Neuronal stem cell (in vitro differentiated cells): ENCODE measurements at regions not wholly inside any gene's neighbourhood (a gene's known extent, or its start where the extent isn't known, plus 50 kb on each side); places are given as distances from the start of the nearest gene placed in this dataset.
A peak's percentile ranks its signal among the peaks of the same experiment; 100 is the strongest.
"Not testable (repeated sequence)": the region's sequence is repeated elsewhere in the genome, so short reads cannot be mapped to it uniquely, and the experiment has no call there.

Source experiments
- DNase-seq: peaks from one replicate; pipeline ENCODE4 v3.0.0-alpha.2; 2013; ENCODE audit warnings: low spot score
- H2AFZ ChIP-seq: one replicate; pipeline ENCODE4 v1.6.1; 2013; ENCODE audit warnings: mild to moderate bottlenecking, low read length, inconsistent platforms
- H2AK5ac ChIP-seq: 2 replicates; pipeline ENCODE4 v1.6.1; 2013; ENCODE audit warnings: low read depth, mild to moderate bottlenecking, inconsistent platforms, low read length, moderate library complexity, mixed read lengths
- H2BK120ac ChIP-seq: 2 replicates; pipeline ENCODE4 v1.6.1; 2013; ENCODE audit warnings: low read depth, mild to moderate bottlenecking, inconsistent platforms, low read length, moderate library complexity, mixed read lengths
- H2BK12ac ChIP-seq: one replicate; pipeline ENCODE4 v1.6.1; 2013; ENCODE audit warnings: low read length, inconsistent platforms
- H2BK15ac ChIP-seq: 2 replicates; pipeline ENCODE4 v1.6.1; 2013; ENCODE audit warnings: mild to moderate bottlenecking, low read length, inconsistent platforms, mixed read lengths
- H2BK5ac ChIP-seq: one replicate; pipeline ENCODE4 v1.6.1; 2013; ENCODE audit warnings: inconsistent platforms, mild to moderate bottlenecking, low read length, moderate library complexity
- H3K14ac ChIP-seq: one replicate; pipeline ENCODE4 v1.6.1; 2013; ENCODE audit warnings: low read length, inconsistent platforms
- H3K18ac ChIP-seq: 2 replicates; pipeline ENCODE4 v1.6.1; 2013; ENCODE audit warnings: low read length, inconsistent platforms
- H3K23ac ChIP-seq: 2 replicates; pipeline ENCODE4 v1.6.1; 2013; ENCODE audit warnings: low read depth, mild to moderate bottlenecking, mixed read lengths, low read length, inconsistent platforms; ENCODE audit not compliant: poor library complexity
- H3K27ac ChIP-seq: replicated peaks from 3 replicates; pipeline ENCODE4 v1.5.1; 2013; ENCODE audit warnings: low read length, inconsistent platforms
- H3K27me3 ChIP-seq, 3 experiments: 2 replicates each; pipeline ENCODE4 v1.6.1; 2013; ENCODE audit warnings: low read length in 3 of 3, mild to moderate bottlenecking in 2 of 3, inconsistent platforms in 1 of 3, low read depth in 1 of 3, mixed read lengths in 1 of 3, moderate library complexity in 1 of 3; ENCODE audit not compliant: control insufficient read depth in 3 of 3, insufficient read depth in 3 of 3
- H3K36me3 ChIP-seq, 2 donors: replicated peaks in 1 of 2; 2 replicates each; pipeline ENCODE4 v1.6.1; 2013; ENCODE audit warnings: low read length in 2 of 2; ENCODE audit not compliant: control insufficient read depth in 2 of 2, insufficient read depth in 2 of 2
- H3K4ac ChIP-seq: 2 replicates; pipeline ENCODE4 v1.6.1; 2013; ENCODE audit warnings: inconsistent platforms, mild to moderate bottlenecking, low read length, moderate library complexity
- H3K4me1 ChIP-seq, 2 donors: 1 replicate in 1 of 2; 2 replicates in 1 of 2; pipeline ENCODE4 v1.6.1; 2013; ENCODE audit warnings: low read length in 2 of 2, low read depth in 1 of 2; ENCODE audit not compliant: control insufficient read depth in 2 of 2, insufficient read depth in 1 of 2
- H3K4me2 ChIP-seq: one replicate; pipeline ENCODE4 v1.6.1; 2013; ENCODE audit warnings: mild to moderate bottlenecking, low read length, inconsistent platforms; ENCODE audit not compliant: insufficient read depth, poor library complexity, severe bottlenecking
- H3K4me3 ChIP-seq, 2 donors: 2 replicates each; pipeline ENCODE4 v1.5.1; 2013; ENCODE audit warnings: low read length in 2 of 2, mild to moderate bottlenecking in 2 of 2, inconsistent platforms in 1 of 2, moderate library complexity in 1 of 2
- H3K79me1 ChIP-seq: one replicate; pipeline ENCODE4 v1.6.1; 2013; ENCODE audit warnings: low read depth, mild to moderate bottlenecking, inconsistent platforms, low read length, moderate library complexity
- H3K9ac ChIP-seq: one replicate; pipeline ENCODE4 v1.6.1; 2013; ENCODE audit warnings: mild to moderate bottlenecking, low read depth, low read length, inconsistent platforms; ENCODE audit not compliant: poor library complexity
- H3K9me3 ChIP-seq, 2 donors: replicated peaks in 1 of 2; 2 replicates each; pipeline versions ENCODE3 to v1.6.1; 2013; ENCODE audit warnings: low read length in 2 of 2, mild to moderate bottlenecking in 2 of 2, inconsistent platforms in 1 of 2, low read depth in 1 of 2, mixed read lengths in 1 of 2, moderate library complexity in 1 of 2; ENCODE audit not compliant: control insufficient read depth in 2 of 2, insufficient read depth in 1 of 2
- H4K8ac ChIP-seq: one replicate; pipeline ENCODE4 v1.6.1; 2013; ENCODE audit warnings: low read depth, mild to moderate bottlenecking, inconsistent platforms, low read length, moderate library complexity
- H4K91ac ChIP-seq: one replicate; pipeline ENCODE4 v1.6.1; 2013; ENCODE audit warnings: low read length, low read depth, mild to moderate bottlenecking, inconsistent platforms; ENCODE audit not compliant: poor library complexity
- whole genome bisulfite sequencing, 2 donors: extraction: QIAGEN DNeasy Blood & Tissue Kit; methylation state at CpG; one replicate each; pipeline ENCODE4 v1.1.7; 2013; ENCODE audit warnings: missing lambda C conversion rate in 2 of 2, mixed read lengths in 1 of 2; ENCODE audit not compliant: insufficient read length in 2 of 2, insufficient replicate concordance in 1 of 2; ENCODE audit errors: extremely low coverage in 2 of 2; 5-methylcytosine and 5-hydroxymethylcytosine counted together

DNA sequence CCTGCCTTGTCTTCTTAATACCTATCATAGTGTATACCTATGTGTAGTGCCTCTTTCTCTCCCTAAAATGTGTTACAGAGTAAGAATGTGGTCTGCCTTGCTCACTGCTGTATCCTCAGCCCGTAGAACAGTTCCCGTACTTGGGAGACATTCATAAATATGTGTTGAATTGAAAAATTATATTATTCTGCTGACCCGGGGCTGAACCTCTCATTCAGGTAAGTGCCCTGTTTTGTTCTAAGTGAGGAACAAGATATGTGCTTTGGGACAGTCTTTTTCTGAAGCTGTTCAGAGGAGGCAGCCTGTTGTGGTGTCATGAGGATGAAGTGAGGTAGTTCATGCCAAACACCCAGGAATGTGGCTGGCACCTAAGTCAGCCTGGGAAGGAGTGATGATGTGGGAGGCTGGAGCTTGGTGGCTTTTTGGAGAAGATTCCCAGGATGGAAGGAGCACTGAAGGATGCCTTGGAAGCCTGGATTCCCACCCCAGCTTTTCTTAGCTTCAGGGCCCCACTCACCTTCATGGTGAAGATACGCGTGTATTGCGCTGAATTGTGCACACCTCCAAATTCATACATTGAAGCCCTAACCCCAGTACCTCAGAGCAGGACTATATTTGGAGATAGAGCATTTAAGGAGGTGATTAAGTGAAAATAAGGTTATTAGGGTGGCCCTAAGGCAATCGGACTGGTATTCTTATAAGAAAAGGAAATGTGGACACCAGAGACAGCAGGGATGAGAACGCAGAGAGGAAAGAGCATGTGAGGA is 166.3 kb downstream of the DDX1 start:
- WGBS, 2 donors, result no CpG with 5 or more reads among the region's 8 CpGs
- no peak overlapping the region for H4K8ac ChIP-seq
- H3K36me3 ChIP-seq, result no peaks in the 10 kb centered on the region
- H3K4ac ChIP-seq, result no peak overlapping the region
- H3K4me3 ChIP-seq, result no peak overlapping the region
- H2AFZ ChIP-seq, result no peak overlapping the region
- H3K14ac ChIP-seq, result no peak overlapping the region
- H2BK120ac ChIP-seq, result no peak overlapping the region
- H2BK12ac ChIP-seq, result no peak overlapping the region
- no peak overlapping the region for H3K4me2 ChIP-seq
- H2BK5ac ChIP-seq, result no peak overlapping the region
- H3K9ac ChIP-seq, result no peak overlapping the region
- peaks cover 5 to 9% of the 10 kb centered on the region in 2 donors for H3K9me3 ChIP-seq
- H3K79me1 ChIP-seq, result no peaks in the 10 kb centered on the region
- H3K18ac ChIP-seq, result no peak overlapping the region
- no peak overlapping the region for H2AK5ac ChIP-seq
- DNase-seq, result no peak
- H3K4me1 ChIP-seq, result peaks cover 0 to 5% of the 10 kb centered on the region in 2 donors
- no peak overlapping the region for H2BK15ac ChIP-seq
- no peak overlapping the region for H4K91ac ChIP-seq
- H3K23ac ChIP-seq, result no peak overlapping the region
- peaks cover 0 to 16% (median 0%) of the 10 kb centered on the region in 3 experiments for H3K27me3 ChIP-seq
- no peak overlapping the region for H3K27ac ChIP-seq

DNA sequence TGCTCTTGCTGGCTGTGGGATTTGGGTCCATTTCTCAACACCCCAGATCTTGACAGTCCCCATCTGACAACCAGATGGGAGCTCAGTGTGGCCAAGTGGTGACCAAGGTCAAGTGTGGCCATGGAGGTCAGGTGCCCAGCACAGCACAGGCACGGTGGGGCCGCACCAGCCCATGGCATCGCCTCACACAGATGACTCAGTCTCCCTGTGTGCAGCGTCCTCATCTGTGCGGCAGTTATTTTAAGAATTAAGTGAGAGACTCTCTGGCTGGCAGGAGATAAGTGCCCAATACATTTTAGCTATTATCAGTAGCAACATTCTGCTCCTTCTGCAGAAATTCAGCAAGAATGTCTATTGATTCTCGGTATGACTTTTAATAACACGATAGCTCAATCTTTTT is 167.2 kb downstream of the DDX1 start:
- DNase-seq, result no peak
- no peak overlapping the region for H3K14ac ChIP-seq
- H3K27me3 ChIP-seq, result peaks cover 0 to 13% (median 0%) of the 10 kb centered on the region in 3 experiments
- H3K9ac ChIP-seq, result no peak overlapping the region
- WGBS, 2 donors, result no CpG with 5 or more reads among the region's 7 CpGs
- H3K27ac ChIP-seq, result no peak overlapping the region
- no peak overlapping the region for H4K8ac ChIP-seq
- H3K4me3 ChIP-seq, result peak overlapping the region in 1 of 2 donors; percentile 50
- no peak overlapping the region for H3K4me2 ChIP-seq
- H3K9me3 ChIP-seq, result peaks cover 5 to 9% of the 10 kb centered on the region in 2 donors
- H3K4ac ChIP-seq, result no peak overlapping the region
- no peaks in the 10 kb centered on the region for H3K79me1 ChIP-seq
- H4K91ac ChIP-seq, result no peak overlapping the region
- H3K36me3 ChIP-seq, result no peaks in the 10 kb centered on the region
- no peak overlapping the region for H3K18ac ChIP-seq
- H2BK12ac ChIP-seq, result no peak overlapping the region
- no peak overlapping the region for H2BK120ac ChIP-seq
- H2BK15ac ChIP-seq, result no peak overlapping the region
- no peak overlapping the region for H2BK5ac ChIP-seq
- H2AK5ac ChIP-seq, result no peak overlapping the region
- H2AFZ ChIP-seq, result no peak overlapping the region
- H3K4me1 ChIP-seq, result peaks cover 0 to 11% of the 10 kb centered on the region in 2 donors
- no peak overlapping the region for H3K23ac ChIP-seq

DNA sequence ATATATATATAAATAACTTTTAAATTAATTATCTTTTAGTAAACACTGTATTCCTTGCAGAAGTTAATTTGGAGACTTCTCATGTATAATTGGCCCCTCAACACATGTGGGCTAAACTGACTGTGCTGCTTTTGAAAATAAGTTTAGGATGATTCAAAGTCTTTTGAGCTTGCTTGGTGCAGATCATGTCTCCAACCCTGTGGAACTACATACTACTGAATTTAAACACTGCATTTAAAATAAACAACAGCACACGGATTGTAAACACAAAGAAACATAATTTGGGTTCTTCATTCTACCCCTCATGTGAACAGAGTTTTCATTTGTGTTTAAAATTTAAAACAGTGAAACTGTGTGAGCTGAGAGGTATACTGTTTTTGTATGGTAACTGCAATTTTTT is 167.7 kb downstream of the DDX1 start:
- Histone ChIP-seq H3K14ac (no peak overlapping the region), H2BK5ac (no peak overlapping the region), H3K4me2 (no peak overlapping the region), H3K23ac (no peak overlapping the region), H3K4me3 (no peak overlapping the region), H2BK15ac (no peak overlapping the region), H4K91ac (no peak overlapping the region), H3K9me3 (peaks cover 5 to 9% of the 10 kb centered on the region in 2 donors), H3K79me1 (no peaks in the 10 kb centered on the region), H2AFZ (no peak overlapping the region), H2BK120ac (no peak overlapping the region), H3K4ac (no peak overlapping the region), H2AK5ac (no peak overlapping the region), H3K9ac (no peak overlapping the region), H3K36me3 (no peaks in the 10 kb centered on the region), H3K4me1 (peaks cover 0 to 11% of the 10 kb centered on the region in 2 donors), H4K8ac (no peak overlapping the region), H3K18ac (no peak overlapping the region), H3K27me3 (peaks cover 0 to 13% (median 0%) of the 10 kb centered on the region in 3 experiments), H2BK12ac (no peak overlapping the region), H3K27ac (no peak overlapping the region)
- no peak for DNase-seq
- no CpG with 5 or more reads among the region's 1 CpG for WGBS, 2 donors

DNA sequence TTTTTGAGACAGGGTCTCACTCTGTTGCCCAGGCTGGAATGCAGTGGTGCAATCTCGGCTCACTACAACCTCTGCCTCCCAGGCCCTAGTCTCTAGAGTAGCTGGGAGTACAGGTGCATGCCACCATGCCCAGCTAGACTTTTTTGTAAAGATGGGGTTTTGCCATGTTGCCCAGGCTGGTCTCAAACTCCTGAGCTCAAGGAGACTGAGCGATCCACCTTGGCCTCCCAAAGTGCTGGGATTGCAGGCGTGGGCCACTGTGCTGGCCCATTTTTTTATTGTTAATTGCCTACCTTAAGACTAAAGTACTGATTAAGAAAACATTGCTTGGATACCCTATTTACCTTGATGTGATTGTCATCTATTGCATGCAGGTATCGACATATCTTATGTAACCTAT is 168.1 kb downstream of the DDX1 start:
- not testable (repeated sequence) for H3K23ac ChIP-seq, H2BK12ac ChIP-seq, H3K14ac ChIP-seq, H3K79me1 ChIP-seq, H2BK15ac ChIP-seq, H4K8ac ChIP-seq, H3K18ac ChIP-seq, H3K27ac ChIP-seq, H2AK5ac ChIP-seq, H2AFZ ChIP-seq, H2BK5ac ChIP-seq, H3K36me3 ChIP-seq, H3K4ac ChIP-seq, H2BK120ac ChIP-seq, H3K4me2 ChIP-seq, DNase-seq, H3K4me3 ChIP-seq, H3K9ac ChIP-seq, H3K9me3 ChIP-seq, H4K91ac ChIP-seq
- WGBS, 2 donors, result no CpG with 5 or more reads among the region's 4 CpGs
- Histone ChIP-seq H3K4me1 (peaks cover 0 to 11% of the 10 kb centered on the region in 2 donors), H3K27me3 (peaks cover 0 to 13% (median 0%) of the 10 kb centered on the region in 3 experiments)
